ENCODE measurements at regions not wholly inside any gene's neighbourhood (a gene's known extent, or its start where the extent isn't known, plus 50 kb on each side); places are given as distances from the start of the nearest gene placed in this dataset.

DNA sequence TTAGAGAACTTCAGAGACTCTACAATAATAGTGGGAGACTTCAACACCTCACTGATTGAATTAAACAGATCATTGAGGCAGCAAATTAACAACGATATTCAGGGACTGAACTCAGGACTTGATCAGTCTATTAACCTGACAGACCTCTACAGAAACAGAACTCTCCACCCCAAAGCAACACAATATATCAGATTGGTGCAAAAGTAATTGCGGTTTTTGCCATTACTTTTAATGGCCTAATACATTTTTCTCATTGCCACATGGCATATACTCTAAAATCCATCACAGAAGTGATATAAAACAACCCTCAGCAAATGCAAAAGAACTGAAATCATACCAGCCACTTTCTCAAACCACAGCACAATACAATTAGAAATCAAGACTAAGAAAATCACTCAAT is 298.1 kb upstream of the SGO1 start:
- no peak for TF ChIP-seq EZH2 (IDR thresholded peaks at IDR 0.05; ENCODE audit: insufficient read depth, poor library complexity, severe bottlenecking)
- TF ChIP-seq EZH2phosphoT487 (IDR thresholded peaks at IDR 0.05; ENCODE audit: insufficient read depth, low read depth) = no peak
